IPS DF 6.9 (cell line): ENCODE measurements at regions not wholly inside any gene's neighbourhood (a gene's known extent, or its start where the extent isn't known, plus 50 kb on each side); places are given as distances from the start of the nearest gene placed in this dataset.

ENCODE experiments used
- DNase-seq: peaks from one replicate; pipeline ENCODE4 v3.0.0-alpha.2; 2013; ENCODE audit warnings: low read depth, low spot score
- H3K27ac ChIP-seq: one replicate; pipeline ENCODE4 v1.5.1; 2013; ENCODE audit warnings: low read length, control low read depth
- H3K27me3 ChIP-seq: 2 replicates; pipeline ENCODE4 v1.6.1; 2013; ENCODE audit warnings: mild to moderate bottlenecking, low read length; ENCODE audit not compliant: control insufficient read depth, insufficient read depth
- H3K36me3 ChIP-seq: 2 replicates; pipeline ENCODE4 v1.6.1; 2013; ENCODE audit warnings: low read length; ENCODE audit not compliant: control insufficient read depth, insufficient read depth
- H3K4me1 ChIP-seq: 2 replicates; pipeline ENCODE4 v1.6.1; 2013; ENCODE audit warnings: low read length; ENCODE audit not compliant: control insufficient read depth, insufficient read depth
- H3K4me3 ChIP-seq: 2 replicates; pipeline ENCODE4 v1.5.1; 2013; ENCODE audit warnings: mild to moderate bottlenecking, low read length
- H3K9me3 ChIP-seq: 2 replicates; pipeline ENCODE4 v1.6.1; 2013; ENCODE audit warnings: low read length, inconsistent platforms; ENCODE audit not compliant: control insufficient read depth, insufficient read depth
- WGBS: extraction: QIAGEN DNeasy Blood & Tissue Kit; methylation state at CpG from one replicate; pipeline ENCODE4 v1.1.7; 2013; ENCODE audit warnings: mixed read lengths, missing lambda C conversion rate; ENCODE audit not compliant: insufficient read length, insufficient coverage; 5-methylcytosine and 5-hydroxymethylcytosine counted together

DNA sequence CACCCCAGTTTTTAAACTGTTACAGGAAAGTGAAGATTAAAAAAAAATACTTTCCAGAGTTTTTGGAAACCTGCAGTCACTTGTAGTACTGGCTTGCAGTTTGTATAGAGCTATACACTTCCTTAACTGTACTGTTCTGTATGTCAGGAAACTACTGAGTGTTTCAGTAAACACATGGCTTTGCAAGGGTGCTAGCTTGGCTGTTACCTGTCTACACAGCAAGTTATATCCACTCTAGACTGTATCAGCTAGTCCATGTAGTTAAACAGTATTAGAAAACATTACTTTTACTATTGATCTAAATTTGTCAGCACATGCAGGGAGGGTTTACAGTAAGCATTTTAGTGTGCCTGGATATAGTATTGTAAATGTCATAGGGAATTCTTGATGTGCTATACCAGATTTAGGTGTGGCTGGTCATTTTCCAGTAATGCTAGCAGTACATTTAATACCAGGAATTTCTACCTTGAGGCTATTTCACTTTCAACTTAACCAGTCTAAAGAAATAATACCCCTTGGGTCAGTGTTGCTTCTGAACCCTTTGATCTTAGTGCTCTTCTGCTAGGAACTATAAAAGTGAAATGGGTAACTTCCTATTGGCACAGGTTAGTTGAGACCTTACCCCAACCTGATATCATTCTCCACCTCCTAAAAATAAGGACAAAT lies 192.3 kb upstream of the ANKRD50 start:
- H3K36me3 ChIP-seq = no peaks in the 10 kb centered on the region
- no peak overlapping the region for H3K27ac ChIP-seq
- no peaks in the 10 kb centered on the region for H3K27me3 ChIP-seq
- no peak overlapping the region for H3K4me3 ChIP-seq
- no peaks in the 10 kb centered on the region; the same call in 1 of the 2 replicates for H3K4me1 ChIP-seq
- H3K9me3 ChIP-seq = no peaks in the 10 kb centered on the region
- no peak for DNase-seq

DNA sequence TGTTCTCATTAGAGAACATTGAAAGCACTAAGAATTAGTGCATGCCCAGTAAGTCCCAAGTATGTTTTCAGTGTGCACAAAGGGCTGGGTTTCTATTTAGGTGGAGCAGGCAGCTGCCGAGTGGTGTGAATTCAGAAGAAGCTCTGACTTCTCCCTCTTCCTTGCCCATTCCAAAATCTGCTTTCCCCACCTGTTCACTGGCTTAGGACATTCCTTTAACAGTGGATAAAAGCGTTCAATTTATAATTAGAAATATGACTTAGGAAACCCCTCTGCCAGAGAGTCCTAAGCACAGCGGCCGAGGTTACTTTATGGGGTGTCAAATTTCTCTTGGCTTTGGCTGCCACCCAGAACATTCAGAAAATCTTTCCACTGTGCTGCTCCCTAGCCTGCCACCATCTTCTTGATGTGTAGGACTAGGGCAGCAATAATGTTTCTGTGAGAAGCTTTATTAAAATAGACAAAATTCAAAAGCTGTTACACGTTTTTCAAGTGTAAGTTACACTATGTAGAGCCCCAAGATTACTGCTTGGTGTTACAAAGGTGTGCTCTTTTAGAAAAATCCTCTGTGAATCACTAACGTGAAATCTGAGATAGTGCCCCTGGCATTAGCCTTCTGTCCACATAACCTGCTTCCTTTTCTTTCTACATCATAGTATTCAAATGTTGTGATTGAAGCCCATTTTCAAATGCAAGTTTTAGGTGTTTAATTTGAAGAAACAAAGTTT lies 191.6 kb upstream of the ANKRD50 start:
- H3K4me1 ChIP-seq = no peaks in the 10 kb centered on the region; the same call in 1 of the 2 replicates
- no CpG with 5 or more reads among the region's 6 CpGs for WGBS
- H3K9me3 ChIP-seq = no peaks in the 10 kb centered on the region
- no peak overlapping the region for H3K27ac ChIP-seq
- H3K27me3 ChIP-seq = no peaks in the 10 kb centered on the region
- no peak for DNase-seq
- H3K36me3 ChIP-seq = no peaks in the 10 kb centered on the region
- H3K4me3 ChIP-seq = no peak overlapping the region

DNA sequence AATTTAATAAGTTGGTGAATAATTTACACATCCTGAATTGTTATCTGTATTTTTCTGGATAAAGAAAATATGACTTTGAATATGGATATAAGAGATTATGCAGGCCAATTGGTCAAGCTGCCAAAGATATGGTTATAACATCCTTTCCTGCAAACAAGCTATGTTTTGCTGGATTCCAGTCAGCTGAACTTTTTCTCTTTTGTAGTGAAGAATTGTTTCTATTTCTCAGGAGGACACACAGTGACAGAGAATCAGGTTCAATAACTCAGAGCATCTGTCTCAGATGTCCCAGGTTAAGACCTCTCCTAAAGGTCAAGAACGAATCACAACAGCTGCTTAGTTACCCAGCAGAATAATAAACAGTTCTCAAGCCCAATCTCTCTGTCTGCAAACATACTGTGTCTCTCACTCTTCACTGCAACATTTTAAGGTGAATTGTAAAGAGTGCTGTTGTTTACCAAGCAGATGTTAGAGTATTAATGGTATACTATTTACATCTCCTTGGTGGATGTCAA lies 189.5 kb upstream of the ANKRD50 start:
- H3K4me1 ChIP-seq = no peaks in the 10 kb centered on the region; the same call in 1 of the 2 replicates
- H3K9me3 ChIP-seq = no peaks in the 10 kb centered on the region
- no peak for DNase-seq
- WGBS = no CpG with 5 or more reads among the region's 1 CpG
- no peaks in the 10 kb centered on the region for H3K27me3 ChIP-seq
- no peak overlapping the region for H3K27ac ChIP-seq
- H3K36me3 ChIP-seq = no peaks in the 10 kb centered on the region
- H3K4me3 ChIP-seq = no peak overlapping the region

DNA sequence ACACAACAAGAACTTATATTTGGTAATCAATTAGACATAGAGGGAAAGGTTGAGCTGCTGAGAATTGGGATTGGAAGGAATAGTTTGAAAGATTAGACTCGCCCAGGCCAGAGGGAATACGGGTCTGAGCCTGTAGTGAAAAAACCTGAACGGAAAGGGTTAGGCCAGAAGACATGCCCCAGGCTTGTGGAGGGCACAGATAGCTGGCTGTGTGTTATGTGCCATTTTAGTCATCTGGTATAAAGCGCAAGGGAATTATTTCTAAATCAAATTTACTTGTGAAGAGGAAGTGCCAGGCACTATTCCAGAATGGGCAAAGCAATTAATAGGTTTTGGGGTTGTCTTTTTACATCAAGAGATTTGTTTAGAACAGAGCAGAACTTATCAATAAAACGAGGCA lies 187.5 kb upstream of the ANKRD50 start:
- H3K4me3 ChIP-seq = no peak overlapping the region
- no CpG with 5 or more reads among the region's 5 CpGs for WGBS
- no peaks in the 10 kb centered on the region for H3K27me3 ChIP-seq
- H3K27ac ChIP-seq = no peak overlapping the region
- no peaks in the 10 kb centered on the region; the same call in 1 of the 2 replicates for H3K4me1 ChIP-seq
- H3K9me3 ChIP-seq = no peaks in the 10 kb centered on the region
- no peaks in the 10 kb centered on the region for H3K36me3 ChIP-seq
- DNase-seq = no peak

DNA sequence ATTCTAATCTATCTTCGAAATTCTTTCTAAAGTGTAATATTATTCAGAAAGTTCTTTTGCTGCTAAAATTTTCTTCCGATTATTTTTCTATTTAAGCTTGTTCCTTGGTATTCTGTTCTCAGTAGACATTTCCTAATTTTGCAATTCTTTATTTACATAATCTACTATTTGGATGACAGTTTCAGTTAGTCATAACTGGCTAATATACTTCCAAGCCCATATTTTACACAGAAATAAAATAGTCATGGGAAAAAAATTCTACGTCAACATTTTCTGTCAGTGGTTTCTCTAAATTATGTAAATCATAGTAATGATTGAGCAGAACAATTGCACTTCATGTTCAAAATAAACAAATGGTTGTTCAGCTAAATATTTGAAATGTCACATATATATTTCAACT lies 178.0 kb upstream of the ANKRD50 start:
- no peak for DNase-seq
- H3K4me1 ChIP-seq = no peaks in the 10 kb centered on the region
- no CpG with 5 or more reads among the region's 3 CpGs for WGBS
- H3K9me3 ChIP-seq = no peaks in the 10 kb centered on the region
- H3K36me3 ChIP-seq = no peaks in the 10 kb centered on the region
- no peak overlapping the region for H3K4me3 ChIP-seq
- no peaks in the 10 kb centered on the region for H3K27me3 ChIP-seq
- H3K27ac ChIP-seq = no peak overlapping the region

DNA sequence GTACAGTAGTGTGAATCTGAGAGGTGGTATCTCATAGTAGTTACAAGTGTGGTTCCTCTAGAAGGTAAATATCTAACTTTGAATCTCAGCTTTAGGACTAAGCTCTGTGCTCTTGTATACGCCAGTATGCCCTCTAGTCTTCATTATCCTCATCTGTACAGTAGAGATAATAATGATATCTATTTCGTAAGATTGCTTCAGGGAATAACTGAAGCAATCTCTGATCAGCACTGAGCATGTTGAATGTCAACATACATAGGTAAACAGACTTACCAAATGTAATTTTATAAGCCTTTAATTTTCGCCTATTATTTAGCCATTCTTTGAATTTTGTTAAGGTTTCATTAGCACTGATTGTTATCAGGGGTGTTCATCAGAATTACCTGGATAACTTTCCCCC lies 175.2 kb upstream of the ANKRD50 start:
- Histone ChIP-seq H3K36me3 (no peaks in the 10 kb centered on the region), H3K27me3 (no peaks in the 10 kb centered on the region), H3K9me3 (no peaks in the 10 kb centered on the region), H3K27ac (no peak overlapping the region), H3K4me1 (no peaks in the 10 kb centered on the region), H3K4me3 (no peak overlapping the region)
- no CpG with 5 or more reads among the region's 3 CpGs for WGBS
- no peak for DNase-seq

DNA sequence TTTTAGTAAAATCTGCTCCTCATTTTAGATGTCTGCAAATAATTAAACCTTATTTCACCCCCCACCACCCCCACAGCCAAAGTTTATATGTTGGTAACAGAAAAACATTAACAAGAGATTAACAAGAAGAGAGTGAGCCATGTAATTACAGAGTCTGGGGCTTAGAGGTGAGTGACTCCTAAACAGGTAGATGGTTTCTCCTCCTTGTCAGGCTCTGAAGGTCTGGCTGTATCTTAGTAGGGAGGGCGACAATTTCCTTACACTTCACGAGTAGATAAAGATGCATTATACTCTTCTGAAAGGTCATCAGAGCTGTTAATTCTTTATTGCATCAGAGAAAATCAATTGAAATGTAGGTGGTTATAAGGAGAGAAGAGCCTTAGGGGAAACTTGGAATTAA lies 171.8 kb upstream of the ANKRD50 start:
- Histone ChIP-seq H3K27ac (no peak overlapping the region), H3K4me3 (no peak overlapping the region), H3K36me3 (no peaks in the 10 kb centered on the region), H3K4me1 (no peaks in the 10 kb centered on the region), H3K27me3 (no peaks in the 10 kb centered on the region), H3K9me3 (no peaks in the 10 kb centered on the region)
- WGBS = no CpG with 5 or more reads among the region's 2 CpGs
- DNase-seq = no peak

DNA sequence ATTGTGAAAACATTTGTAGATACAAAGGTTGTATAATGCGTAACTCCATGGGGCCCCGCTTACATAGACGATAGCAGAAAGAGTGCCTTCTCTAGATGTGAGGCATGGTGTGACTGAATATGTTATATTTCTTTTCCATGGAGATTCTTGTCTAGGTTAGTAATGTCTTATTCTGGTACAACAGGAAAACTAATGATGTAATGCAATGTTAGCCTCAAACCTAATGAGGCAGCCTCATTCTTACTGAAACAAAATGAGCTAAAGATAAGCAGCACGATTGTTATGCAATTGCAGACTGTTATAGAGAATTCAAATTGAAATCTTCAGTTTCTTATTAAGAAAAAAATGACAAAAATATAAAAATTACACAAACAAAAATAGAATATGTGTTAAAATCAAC lies 171.1 kb upstream of the ANKRD50 start:
- Histone ChIP-seq H3K4me1 (no peaks in the 10 kb centered on the region), H3K27ac (no peak overlapping the region), H3K36me3 (no peaks in the 10 kb centered on the region), H3K9me3 (no peaks in the 10 kb centered on the region), H3K27me3 (no peaks in the 10 kb centered on the region), H3K4me3 (no peak overlapping the region)
- DNase-seq = no peak
- WGBS = no CpG with 5 or more reads among the region's 4 CpGs

DNA sequence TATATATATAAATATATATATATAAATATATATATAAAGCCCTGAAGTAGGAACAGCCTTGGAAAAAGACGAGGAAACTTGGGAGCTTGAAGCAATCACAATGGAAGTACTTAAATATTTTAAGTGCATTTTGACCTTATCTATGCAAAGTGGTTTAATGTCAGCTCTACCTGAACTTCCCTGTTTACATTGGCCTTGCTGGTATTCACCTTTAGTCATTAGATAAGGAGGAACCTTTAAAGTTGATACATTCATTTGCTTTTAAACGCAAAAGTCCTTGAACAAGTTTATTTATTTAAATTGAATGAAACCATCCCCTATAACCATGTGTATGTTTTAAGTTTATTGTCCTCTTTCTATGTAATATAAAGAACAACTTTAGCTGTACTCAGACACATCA lies 166.7 kb upstream of the ANKRD50 start:
- Histone ChIP-seq H3K4me1 (peaks cover 3% of the 10 kb centered on the region; the same call in 1 of the 2 replicates), H3K27me3 (no peaks in the 10 kb centered on the region), H3K9me3 (no peaks in the 10 kb centered on the region), H3K36me3 (no peaks in the 10 kb centered on the region), H3K4me3 (no peak overlapping the region), H3K27ac (no peak overlapping the region)
- WGBS = no CpG with 5 or more reads among the region's 2 CpGs
- no peak for DNase-seq

DNA sequence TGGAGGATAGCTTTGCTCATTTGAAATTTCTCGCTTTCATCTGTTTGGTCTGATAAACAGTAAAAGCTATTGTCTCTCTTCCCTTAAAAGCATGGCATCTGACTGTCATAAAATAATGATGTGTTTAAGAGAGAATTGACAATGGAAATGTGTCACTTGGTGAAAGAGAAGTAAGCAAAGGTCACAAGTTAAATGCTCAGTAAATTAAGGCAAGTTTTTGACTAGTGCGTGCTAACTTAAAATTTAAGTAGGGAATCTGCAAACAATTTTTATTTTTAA lies 161.6 kb upstream of the ANKRD50 start:
- peaks cover 5% of the 10 kb centered on the region; the same call in 1 of the 2 replicates for H3K4me1 ChIP-seq
- no peaks in the 10 kb centered on the region for H3K27me3 ChIP-seq
- WGBS = no CpG with 5 or more reads among the region's 2 CpGs
- H3K9me3 ChIP-seq = no peaks in the 10 kb centered on the region
- H3K27ac ChIP-seq = no peak overlapping the region
- H3K36me3 ChIP-seq = no peaks in the 10 kb centered on the region
- DNase-seq = no peak
- no peak overlapping the region for H3K4me3 ChIP-seq
